ENCODE measurements at regions not wholly inside any gene's neighbourhood (a gene's known extent, or its start where the extent isn't known, plus 50 kb on each side); places are given as distances from the start of the nearest gene placed in this dataset.
A peak's percentile ranks its signal among the peaks of the same experiment; 100 is the strongest.

DNA sequence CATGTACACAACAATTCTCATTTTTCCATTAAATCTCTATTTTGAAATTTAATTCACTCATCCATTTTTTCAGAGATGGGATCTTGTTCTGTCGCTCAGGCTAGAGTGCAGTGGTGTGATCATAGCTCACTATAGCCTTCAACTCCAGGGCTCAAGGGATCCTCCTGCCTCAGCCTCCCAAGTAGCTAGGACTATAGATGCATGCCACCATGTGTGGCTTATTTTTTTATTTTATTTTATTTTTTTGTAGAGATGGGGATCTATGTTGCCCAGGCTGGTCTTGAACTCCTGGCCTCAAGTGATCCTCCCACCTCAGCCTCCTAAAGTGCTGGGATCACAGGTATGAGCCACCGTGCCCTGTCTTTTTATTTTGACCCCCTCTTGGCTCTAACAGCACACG, 203.8 kb upstream of the KLF14 start:
- TF ChIP-seq, protein P1, sequence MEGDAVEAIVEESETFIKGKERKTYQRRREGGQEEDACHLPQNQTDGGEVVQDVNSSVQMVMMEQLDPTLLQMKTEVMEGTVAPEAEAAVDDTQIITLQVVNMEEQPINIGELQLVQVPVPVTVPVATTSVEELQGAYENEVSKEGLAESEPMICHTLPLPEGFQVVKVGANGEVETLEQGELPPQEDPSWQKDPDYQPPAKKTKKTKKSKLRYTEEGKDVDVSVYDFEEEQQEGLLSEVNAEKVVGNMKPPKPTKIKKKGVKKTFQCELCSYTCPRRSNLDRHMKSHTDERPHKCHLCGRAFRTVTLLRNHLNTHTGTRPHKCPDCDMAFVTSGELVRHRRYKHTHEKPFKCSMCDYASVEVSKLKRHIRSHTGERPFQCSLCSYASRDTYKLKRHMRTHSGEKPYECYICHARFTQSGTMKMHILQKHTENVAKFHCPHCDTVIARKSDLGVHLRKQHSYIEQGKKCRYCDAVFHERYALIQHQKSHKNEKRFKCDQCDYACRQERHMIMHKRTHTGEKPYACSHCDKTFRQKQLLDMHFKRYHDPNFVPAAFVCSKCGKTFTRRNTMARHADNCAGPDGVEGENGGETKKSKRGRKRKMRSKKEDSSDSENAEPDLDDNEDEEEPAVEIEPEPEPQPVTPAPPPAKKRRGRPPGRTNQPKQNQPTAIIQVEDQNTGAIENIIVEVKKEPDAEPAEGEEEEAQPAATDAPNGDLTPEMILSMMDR (IDR thresholded peaks at IDR 0.05; ENCODE audit: insufficient read depth, low read depth, low read length) = no peak
- ChIA-PET POLR2A (no interaction called here), CTCF (interaction anchor here (1.3 kb wide), 1 partner anchor 41 kb away, joined by 3 read pairs; no protein-coding TSS in a partner anchor)
- Histone ChIP-seq H3K27me3 (ENCODE audit: control insufficient read depth, insufficient read depth, low read length) (no peaks in the 10 kb centered on the region), H3K4me3 (ENCODE audit: low read depth, low read length) (no peak overlapping the region), H3K36me3 (ENCODE audit: control insufficient read depth, insufficient read depth, low read length) (no peaks in the 10 kb centered on the region)
- DNase-seq (ENCODE audit: low read depth) = no peak

DNA sequence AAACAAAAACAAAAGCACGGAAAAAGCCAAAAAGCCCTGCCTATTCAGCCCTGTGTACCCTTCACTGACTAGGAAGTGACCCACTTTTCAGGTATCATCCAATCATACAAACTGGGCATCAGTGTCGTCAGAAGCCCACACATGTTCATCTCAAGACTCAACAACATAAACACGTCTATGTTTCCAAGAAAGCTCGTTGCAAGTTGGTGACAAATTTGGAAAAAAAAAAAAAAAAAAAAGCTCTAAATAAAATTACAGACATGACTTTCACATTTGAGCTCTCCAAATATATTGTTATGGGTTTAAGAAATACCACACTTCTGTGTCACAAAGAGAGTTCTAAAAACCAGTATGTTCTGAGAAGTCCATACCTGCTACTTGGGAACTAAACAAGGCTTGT, 204.7 kb upstream of the KLF14 start:
- DNase-seq (ENCODE audit: low read depth) = no peak
- POLR2A ChIA-PET = interaction anchor here (0.6 kb wide), 1 partner anchor 28 kb away, joined by 4 read pairs; no protein-coding TSS in a partner anchor
- no peaks in the 10 kb centered on the region for H3K27me3 ChIP-seq (ENCODE audit: control insufficient read depth, insufficient read depth, low read length)
- H3K36me3 ChIP-seq (ENCODE audit: control insufficient read depth, insufficient read depth, low read length) = no peaks in the 10 kb centered on the region
- H3K4me3 ChIP-seq (ENCODE audit: low read depth, low read length) = no peak overlapping the region
- CTCF ChIA-PET = interaction anchor here (0.6 to 1.3 kb wide), 2 partner anchors 13 to 42 kb away, joined by 3 read pairs; no protein-coding TSS in a partner anchor
- TF ChIP-seq, protein P1 (IDR thresholded peaks at IDR 0.05; ENCODE audit: insufficient read depth, low read depth, low read length) = no peak

- Histone ChIP-seq H3K36me3 (ENCODE audit: control insufficient read depth, insufficient read depth, low read length) (no peaks in the 10 kb centered on the region), H3K4me3 (ENCODE audit: low read depth, low read length) (no peak overlapping the region), H3K27me3 (ENCODE audit: control insufficient read depth, insufficient read depth, low read length) (no peaks in the 10 kb centered on the region)
- no peak for DNase-seq (ENCODE audit: low read depth)
- ChIA-PET CTCF (interaction anchor here (0.6 kb wide), 1 partner anchor 14 kb away, joined by 3 read pairs; no protein-coding TSS in a partner anchor), POLR2A (interaction anchor here (0.6 kb wide), 1 partner anchor 29 kb away, joined by 4 read pairs; no protein-coding TSS in a partner anchor)
- TF ChIP-seq, protein P1 (IDR thresholded peaks at IDR 0.05; ENCODE audit: insufficient read depth, low read depth, low read length) = no peak
Measured at GRCh38 chr7:130939321-130940095, 205.5 kb upstream of the KLF14 start.

GRCh38 chr7:130940326-130940725, 206.3 kb upstream of the KLF14 start:
- Histone ChIP-seq H3K36me3 (ENCODE audit: control insufficient read depth, insufficient read depth, low read length) (no peaks in the 10 kb centered on the region), H3K27me3 (ENCODE audit: control insufficient read depth, insufficient read depth, low read length) (no peaks in the 10 kb centered on the region), H3K4me3 (ENCODE audit: low read depth, low read length) (no peak overlapping the region)
- CTCF ChIA-PET = no interaction called here
- POLR2A ChIA-PET = no interaction called here
- DNase-seq (ENCODE audit: low read depth) = no peak
- TF ChIP-seq, protein P1 (IDR thresholded peaks at IDR 0.05; ENCODE audit: insufficient read depth, low read depth, low read length) = no peak

- Histone ChIP-seq H3K27me3 (ENCODE audit: control insufficient read depth, insufficient read depth, low read length) (no peaks in the 10 kb centered on the region), H3K4me3 (ENCODE audit: low read depth, low read length) (peak overlapping the region; percentile 16; the same call in 1 of the 2 replicates), H3K36me3 (ENCODE audit: control insufficient read depth, insufficient read depth, low read length) (0 out of 2 replicates have a peak, but pooled peaks cover 2% of the 10 kb centered on the region)
- TF ChIP-seq, protein P1 (IDR thresholded peaks at IDR 0.05; ENCODE audit: insufficient read depth, low read depth, low read length) = no peak
- ChIA-PET POLR2A (no interaction called here), CTCF (interaction anchor here (1.1 to 1.5 kb wide), 2 partner anchors 16 to 18 kb away, joined by 3 to 4 read pairs; no protein-coding TSS in a partner anchor)
- no peak for DNase-seq (ENCODE audit: low read depth)
Measured at GRCh38 chr7:130940907-130941306, 206.9 kb upstream of the KLF14 start.

All from BJ (cell line).